ENCODE measurements at regions not wholly inside any gene's neighbourhood (a gene's known extent, or its start where the extent isn't known, plus 50 kb on each side); places are given as distances from the start of the nearest gene placed in this dataset.

GRCh38 chr9:117526674-117527073 lies 111.8 kb upstream of the ASTN2 start:
- TF ChIP-seq EZH2phosphoT487 (IDR thresholded peaks at IDR 0.05; ENCODE audit: borderline replicate concordance), result no peak
- TF ChIP-seq, protein P1, sequence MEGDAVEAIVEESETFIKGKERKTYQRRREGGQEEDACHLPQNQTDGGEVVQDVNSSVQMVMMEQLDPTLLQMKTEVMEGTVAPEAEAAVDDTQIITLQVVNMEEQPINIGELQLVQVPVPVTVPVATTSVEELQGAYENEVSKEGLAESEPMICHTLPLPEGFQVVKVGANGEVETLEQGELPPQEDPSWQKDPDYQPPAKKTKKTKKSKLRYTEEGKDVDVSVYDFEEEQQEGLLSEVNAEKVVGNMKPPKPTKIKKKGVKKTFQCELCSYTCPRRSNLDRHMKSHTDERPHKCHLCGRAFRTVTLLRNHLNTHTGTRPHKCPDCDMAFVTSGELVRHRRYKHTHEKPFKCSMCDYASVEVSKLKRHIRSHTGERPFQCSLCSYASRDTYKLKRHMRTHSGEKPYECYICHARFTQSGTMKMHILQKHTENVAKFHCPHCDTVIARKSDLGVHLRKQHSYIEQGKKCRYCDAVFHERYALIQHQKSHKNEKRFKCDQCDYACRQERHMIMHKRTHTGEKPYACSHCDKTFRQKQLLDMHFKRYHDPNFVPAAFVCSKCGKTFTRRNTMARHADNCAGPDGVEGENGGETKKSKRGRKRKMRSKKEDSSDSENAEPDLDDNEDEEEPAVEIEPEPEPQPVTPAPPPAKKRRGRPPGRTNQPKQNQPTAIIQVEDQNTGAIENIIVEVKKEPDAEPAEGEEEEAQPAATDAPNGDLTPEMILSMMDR (conservative IDR thresholded peaks at IDR 0.05; ENCODE audit: low read length), result no peak
- Histone ChIP-seq H4K20me1 (ENCODE audit: insufficient read depth, low read length, poor library complexity, severe bottlenecking) (no peaks in the 10 kb centered on the region), H3K4me2 (ENCODE audit: low read depth, low read length, poor library complexity, severe bottlenecking) (no peak overlapping the region), H3K27me3 (ENCODE audit: insufficient read depth, low read length, poor library complexity, severe bottlenecking) (no peaks in the 10 kb centered on the region), H3F3A (ENCODE audit: low read depth) (no peaks in the 10 kb centered on the region), H3K9ac (ENCODE audit: low read depth, low read length, poor library complexity, severe bottlenecking) (no peak overlapping the region), H3K79me2 (ENCODE audit: insufficient read depth, low read length) (no peaks in the 10 kb centered on the region), H3K9me2 (replicated peaks; ENCODE audit: low read depth, low read length) (no peaks in the 10 kb centered on the region), H3K36me3 (ENCODE audit: insufficient read depth, low read length) (no peaks in the 10 kb centered on the region), H3K9me3 (ENCODE audit: insufficient read depth, low read depth, low read length) (no peaks in the 10 kb centered on the region), H2AFZ (ENCODE audit: low read length) (no peak overlapping the region), H3K4me3 (ENCODE audit: low read length, poor library complexity, severe bottlenecking) (no peak overlapping the region), H3K4me1 (ENCODE audit: insufficient read depth, low read length, poor library complexity, severe bottlenecking) (no peaks in the 10 kb centered on the region)

DNA sequence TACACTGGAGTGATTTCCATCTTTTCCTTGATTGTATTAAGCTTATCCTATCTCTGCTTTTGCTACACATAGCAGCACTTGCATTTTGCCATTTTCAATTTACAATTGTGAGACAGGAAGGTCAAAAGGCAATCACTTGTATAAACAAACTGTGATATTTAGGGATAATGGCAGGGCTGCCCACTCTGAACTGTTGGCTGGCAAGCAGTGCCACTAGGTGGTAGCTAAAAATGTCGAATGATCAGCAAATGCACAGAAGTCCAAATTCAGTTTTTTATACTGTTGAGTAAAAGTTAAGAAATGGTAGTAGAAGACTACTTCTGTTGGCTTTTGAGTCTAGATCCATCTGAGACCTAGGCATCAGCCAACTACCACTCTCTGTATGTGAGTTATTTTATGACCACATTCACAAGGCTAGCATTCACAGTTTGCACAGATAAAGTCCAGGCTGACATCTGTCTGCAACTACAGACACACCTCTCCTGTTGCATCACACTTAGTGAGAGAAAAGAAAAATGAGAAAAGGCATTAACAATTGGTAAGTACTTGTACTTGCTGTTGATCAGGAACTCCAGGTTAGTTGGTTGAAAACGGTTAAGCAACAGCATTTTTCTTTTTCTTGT lies 108.8 kb upstream of the ASTN2 start:
- Histone ChIP-seq H3F3A (ENCODE audit: low read depth) (no peaks in the 10 kb centered on the region), H3K79me2 (ENCODE audit: insufficient read depth, low read length) (no peaks in the 10 kb centered on the region), H3K27me3 (ENCODE audit: insufficient read depth, low read length, poor library complexity, severe bottlenecking) (no peaks in the 10 kb centered on the region), H3K9ac (ENCODE audit: low read depth, low read length, poor library complexity, severe bottlenecking) (no peak overlapping the region), H3K9me2 (replicated peaks; ENCODE audit: low read depth, low read length) (no peaks in the 10 kb centered on the region), H3K4me3 (ENCODE audit: low read length, poor library complexity, severe bottlenecking) (no peak overlapping the region), H3K4me2 (ENCODE audit: low read depth, low read length, poor library complexity, severe bottlenecking) (no peak overlapping the region), H3K4me1 (ENCODE audit: insufficient read depth, low read length, poor library complexity, severe bottlenecking) (no peaks in the 10 kb centered on the region), H4K20me1 (ENCODE audit: insufficient read depth, low read length, poor library complexity, severe bottlenecking) (no peaks in the 10 kb centered on the region), H3K9me3 (ENCODE audit: insufficient read depth, low read depth, low read length) (no peaks in the 10 kb centered on the region), H2AFZ (ENCODE audit: low read length) (no peak overlapping the region), H3K36me3 (ENCODE audit: insufficient read depth, low read length) (no peaks in the 10 kb centered on the region)
- TF ChIP-seq, protein P1 (conservative IDR thresholded peaks at IDR 0.05; ENCODE audit: low read length), result no peak
- no peak for TF ChIP-seq EZH2phosphoT487 (IDR thresholded peaks at IDR 0.05; ENCODE audit: borderline replicate concordance)

- Histone ChIP-seq H3K9me2 (replicated peaks; ENCODE audit: low read depth, low read length) (no peaks in the 10 kb centered on the region), H3K4me1 (ENCODE audit: insufficient read depth, low read length, poor library complexity, severe bottlenecking) (no peaks in the 10 kb centered on the region), H3K4me3 (ENCODE audit: low read length, poor library complexity, severe bottlenecking) (no peak overlapping the region), H2AFZ (ENCODE audit: low read length) (no peak overlapping the region), H3K4me2 (ENCODE audit: low read depth, low read length, poor library complexity, severe bottlenecking) (no peak overlapping the region), H3K79me2 (ENCODE audit: insufficient read depth, low read length) (no peaks in the 10 kb centered on the region), H3F3A (ENCODE audit: low read depth) (no peaks in the 10 kb centered on the region), H4K20me1 (ENCODE audit: insufficient read depth, low read length, poor library complexity, severe bottlenecking) (no peaks in the 10 kb centered on the region), H3K9me3 (ENCODE audit: insufficient read depth, low read depth, low read length) (no peaks in the 10 kb centered on the region), H3K36me3 (ENCODE audit: insufficient read depth, low read length) (no peaks in the 10 kb centered on the region), H3K9ac (ENCODE audit: low read depth, low read length, poor library complexity, severe bottlenecking) (no peak overlapping the region), H3K27me3 (ENCODE audit: insufficient read depth, low read length, poor library complexity, severe bottlenecking) (no peaks in the 10 kb centered on the region)
- TF ChIP-seq, protein P1 (conservative IDR thresholded peaks at IDR 0.05; ENCODE audit: low read length), result no peak
- no peak for TF ChIP-seq EZH2phosphoT487 (IDR thresholded peaks at IDR 0.05; ENCODE audit: borderline replicate concordance)
Observed at GRCh38 chr9:117521293-117521692, 106.4 kb upstream of the ASTN2 start.
